ENCODE measurements at regions not wholly inside any gene's neighbourhood (a gene's known extent, or its start where the extent isn't known, plus 50 kb on each side); places are given as distances from the start of the nearest gene placed in this dataset.

- TF ChIP-seq, protein P1, sequence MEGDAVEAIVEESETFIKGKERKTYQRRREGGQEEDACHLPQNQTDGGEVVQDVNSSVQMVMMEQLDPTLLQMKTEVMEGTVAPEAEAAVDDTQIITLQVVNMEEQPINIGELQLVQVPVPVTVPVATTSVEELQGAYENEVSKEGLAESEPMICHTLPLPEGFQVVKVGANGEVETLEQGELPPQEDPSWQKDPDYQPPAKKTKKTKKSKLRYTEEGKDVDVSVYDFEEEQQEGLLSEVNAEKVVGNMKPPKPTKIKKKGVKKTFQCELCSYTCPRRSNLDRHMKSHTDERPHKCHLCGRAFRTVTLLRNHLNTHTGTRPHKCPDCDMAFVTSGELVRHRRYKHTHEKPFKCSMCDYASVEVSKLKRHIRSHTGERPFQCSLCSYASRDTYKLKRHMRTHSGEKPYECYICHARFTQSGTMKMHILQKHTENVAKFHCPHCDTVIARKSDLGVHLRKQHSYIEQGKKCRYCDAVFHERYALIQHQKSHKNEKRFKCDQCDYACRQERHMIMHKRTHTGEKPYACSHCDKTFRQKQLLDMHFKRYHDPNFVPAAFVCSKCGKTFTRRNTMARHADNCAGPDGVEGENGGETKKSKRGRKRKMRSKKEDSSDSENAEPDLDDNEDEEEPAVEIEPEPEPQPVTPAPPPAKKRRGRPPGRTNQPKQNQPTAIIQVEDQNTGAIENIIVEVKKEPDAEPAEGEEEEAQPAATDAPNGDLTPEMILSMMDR (conservative IDR thresholded peaks at IDR 0.05), result no peak
- no peak for TF ChIP-seq EZH2 (IDR thresholded peaks at IDR 0.05; ENCODE audit: low read depth)
These were observed 469.5 kb upstream of the POM121L12 start for GRCh38 chr7:52565974-52566373.
